IgD-negative memory B cell (primary cell): ENCODE measurements at regions not wholly inside any gene's neighbourhood (a gene's known extent, or its start where the extent isn't known, plus 50 kb on each side); places are given as distances from the start of the nearest gene placed in this dataset.
A peak's percentile ranks its signal among the peaks of the same experiment; 100 is the strongest.

Experiments
- H3K27ac Mint-ChIP-seq, 3 donors: one replicate each; pipeline ENCODE4 v1.8.0; 2020 to 2022; ENCODE audit warnings: mild to moderate bottlenecking in 3 of 3, mixed read lengths in 3 of 3, moderate library complexity in 1 of 3
- H3K27me3 Mint-ChIP-seq: one replicate; pipeline ENCODE4 v1.8.0; 2021; ENCODE audit warnings: mixed read lengths
- H3K36me3 Mint-ChIP-seq: one replicate; pipeline ENCODE4 v1.8.0; 2020; ENCODE audit warnings: mild to moderate bottlenecking, mixed read lengths
- H3K4me1 Mint-ChIP-seq, 3 donors: one replicate each; pipeline ENCODE4 v1.8.0; 2020 to 2022; ENCODE audit warnings: mixed read lengths in 3 of 3, mild to moderate bottlenecking in 1 of 3
- H3K4me3 Mint-ChIP-seq, 4 donors: one replicate each; pipeline ENCODE4 v1.8.0; 2020 to 2022; ENCODE audit warnings: mild to moderate bottlenecking in 4 of 4, mixed read lengths in 4 of 4, moderate library complexity in 3 of 4
- H3K9me3 Mint-ChIP-seq, 3 donors: one replicate each; pipeline ENCODE4 v1.8.0; 2020 to 2021; ENCODE audit warnings: mixed read lengths in 3 of 3, mild to moderate bottlenecking in 1 of 3

GRCh38 chr17:79301469-79301868 lies 226.8 kb downstream of the ENGASE start:
- peaks cover 30% of the 10 kb centered on the region for H3K27me3 Mint-ChIP-seq
- H3K4me3 Mint-ChIP-seq, result no peak overlapping the region
- peaks cover 0 to 1% (median 0%) of the 10 kb centered on the region in 3 donors for H3K9me3 Mint-ChIP-seq
- peaks cover 13 to 20% (median 13%) of the 10 kb centered on the region in 3 donors for H3K4me1 Mint-ChIP-seq
- H3K27ac Mint-ChIP-seq, result no peak overlapping the region
- peaks cover 2% of the 10 kb centered on the region for H3K36me3 Mint-ChIP-seq

DNA sequence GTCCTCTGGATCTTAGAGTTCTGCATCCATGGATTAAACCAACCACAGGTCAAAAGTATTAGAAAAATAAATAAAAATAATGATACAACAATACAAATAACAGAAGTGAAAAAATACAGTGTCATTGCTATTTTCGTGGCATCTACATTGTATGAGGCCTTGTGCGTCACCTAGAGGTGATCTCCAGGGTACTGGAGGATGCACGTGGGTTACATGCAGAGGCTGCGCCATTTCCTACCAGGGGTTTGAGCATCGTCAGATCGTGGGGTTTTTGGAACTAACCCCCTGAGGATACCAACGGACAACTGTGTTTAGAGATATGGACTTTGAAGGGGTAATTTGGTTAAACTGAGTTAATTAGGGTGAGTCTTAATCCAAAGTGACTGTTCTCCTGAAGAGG lies 224.7 kb downstream of the ENGASE start:
- peaks cover 24% of the 10 kb centered on the region for H3K27me3 Mint-ChIP-seq
- peaks cover 0 to 1% (median 0%) of the 10 kb centered on the region in 3 donors for H3K9me3 Mint-ChIP-seq
- H3K27ac Mint-ChIP-seq, result no peak overlapping the region
- peaks cover 6 to 9% (median 7%) of the 10 kb centered on the region in 3 donors for H3K4me1 Mint-ChIP-seq
- H3K36me3 Mint-ChIP-seq, result peaks cover 2% of the 10 kb centered on the region
- H3K4me3 Mint-ChIP-seq, result peak overlapping the region in 1 of 4 donors; percentile 69

- H3K36me3 Mint-ChIP-seq, result peaks cover 2% of the 10 kb centered on the region
- H3K27me3 Mint-ChIP-seq, result peaks cover 29% of the 10 kb centered on the region
- no peak overlapping the region for H3K27ac Mint-ChIP-seq
- peaks cover 3 to 7% (median 5%) of the 10 kb centered on the region in 3 donors for H3K4me1 Mint-ChIP-seq
- H3K9me3 Mint-ChIP-seq, result peaks cover 0 to 1% (median 0%) of the 10 kb centered on the region in 3 donors
- H3K4me3 Mint-ChIP-seq, result no peak overlapping the region
These were observed 224.2 kb downstream of the ENGASE start for GRCh38 chr17:79298799-79299198.

DNA sequence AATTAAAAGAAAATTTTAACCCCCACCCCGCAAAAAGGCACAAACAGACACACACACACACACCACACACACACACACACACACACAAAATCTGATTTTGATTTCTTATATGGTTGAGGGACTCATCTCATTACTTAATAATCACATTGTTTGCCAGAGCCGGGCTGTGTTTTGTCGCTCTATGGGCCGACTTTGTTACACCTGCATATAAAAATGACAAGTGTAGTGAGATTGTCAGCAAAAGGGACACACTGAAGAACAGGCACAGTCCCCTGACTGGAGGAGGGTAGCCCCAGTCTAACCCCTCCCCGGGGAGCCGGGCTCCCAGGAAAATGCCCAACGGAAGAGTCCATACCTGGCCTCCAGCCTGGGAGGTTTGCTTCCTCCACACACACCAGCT lies 221.6 kb downstream of the ENGASE start:
- no peak overlapping the region for H3K4me3 Mint-ChIP-seq
- peaks cover 2% of the 10 kb centered on the region for H3K36me3 Mint-ChIP-seq
- peaks cover 0 to 2% (median 0%) of the 10 kb centered on the region in 3 donors for H3K4me1 Mint-ChIP-seq
- peaks cover 37% of the 10 kb centered on the region for H3K27me3 Mint-ChIP-seq
- peaks cover 0 to 1% (median 0%) of the 10 kb centered on the region in 3 donors for H3K9me3 Mint-ChIP-seq
- H3K27ac Mint-ChIP-seq, result no peak overlapping the region

DNA sequence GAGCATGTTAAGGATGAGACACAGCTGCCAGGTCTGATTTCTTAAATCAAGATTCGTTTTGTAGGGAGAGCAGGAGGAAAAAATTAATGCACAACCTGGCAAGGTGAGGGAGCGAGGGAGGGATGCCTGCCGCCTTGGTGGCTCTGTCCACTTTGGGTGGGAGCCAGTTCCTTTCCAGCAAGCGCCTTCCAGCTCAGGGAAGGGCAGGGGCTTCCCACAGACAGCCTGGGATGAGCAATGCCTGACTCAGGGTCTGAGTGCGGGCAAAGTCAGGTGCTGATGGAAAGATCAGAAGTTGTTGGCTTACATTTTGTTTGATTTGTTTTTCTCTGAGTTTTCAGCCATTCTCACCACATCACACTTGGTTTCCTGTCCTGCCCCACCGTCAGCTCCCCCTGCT lies 220.7 kb downstream of the ENGASE start:
- Mint-ChIP-seq H3K27ac (no peak overlapping the region), H3K4me1 (peaks cover 0 to 2% (median 0%) of the 10 kb centered on the region in 3 donors), H3K27me3 (peaks cover 38% of the 10 kb centered on the region), H3K9me3 (peaks cover 0 to 1% (median 0%) of the 10 kb centered on the region in 3 donors), H3K4me3 (no peak overlapping the region), H3K36me3 (peaks cover 2% of the 10 kb centered on the region)

DNA sequence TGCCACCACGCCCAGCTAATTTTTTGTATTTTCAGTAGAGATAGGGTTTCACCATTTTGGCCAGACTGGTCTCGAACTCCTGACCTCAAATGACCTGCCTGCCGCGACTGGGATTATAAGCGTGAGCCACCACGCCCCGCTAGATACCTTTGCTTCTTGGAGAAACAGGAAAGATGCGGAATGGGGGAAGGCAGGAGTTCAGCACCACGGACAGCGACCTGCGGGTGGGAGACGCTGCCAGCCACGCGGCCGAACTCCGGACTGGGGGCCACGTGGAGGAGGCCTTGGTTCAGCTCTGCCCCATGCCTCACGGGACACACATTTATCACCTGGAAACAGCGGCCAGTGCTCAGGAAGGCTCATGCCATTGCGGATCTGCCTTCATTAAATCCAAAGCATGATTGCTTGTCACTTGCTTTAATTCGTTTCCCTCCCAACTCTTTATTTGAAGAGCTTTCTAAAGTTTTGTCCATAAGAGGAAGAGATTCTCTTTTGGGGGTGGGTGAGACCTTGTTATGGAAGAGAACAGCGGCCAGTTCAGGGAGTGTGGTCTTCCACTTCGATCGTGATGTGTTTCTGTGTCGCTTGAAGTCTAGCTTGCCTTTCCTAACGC lies 219.9 kb downstream of the ENGASE start:
- Mint-ChIP-seq H3K9me3 (peaks cover 0 to 1% (median 0%) of the 10 kb centered on the region in 3 donors), H3K36me3 (no peaks in the 10 kb centered on the region), H3K27ac (peak overlapping the region in 1 of 3 donors; percentile 63), H3K4me1 (peaks cover 0 to 2% (median 0%) of the 10 kb centered on the region in 3 donors), H3K4me3 (no peak overlapping the region), H3K27me3 (peaks cover 37% of the 10 kb centered on the region)

DNA sequence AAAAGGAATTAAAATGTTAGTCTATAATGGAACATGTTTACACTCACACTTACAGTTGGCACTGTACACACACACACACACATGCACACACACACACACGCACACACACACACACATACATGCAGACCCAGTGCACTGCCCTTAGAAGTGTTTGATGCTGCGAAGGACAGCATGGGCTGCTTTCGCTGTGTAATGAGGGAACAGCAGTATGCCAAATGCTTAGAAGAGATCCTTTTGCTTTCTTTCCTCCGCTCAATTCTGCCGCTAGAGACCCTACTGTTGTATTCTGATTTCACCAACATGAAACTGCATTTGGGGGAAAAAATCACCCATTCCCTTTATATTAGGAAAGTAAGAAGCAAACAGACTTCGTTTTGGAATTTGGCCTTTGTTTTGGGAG lies 217.9 kb downstream of the ENGASE start:
- Mint-ChIP-seq H3K9me3 (peaks cover 0 to 1% (median 0%) of the 10 kb centered on the region in 3 donors), H3K27me3 (peaks cover 37% of the 10 kb centered on the region), H3K36me3 (no peaks in the 10 kb centered on the region), H3K4me3 (no peak overlapping the region), H3K4me1 (peaks cover 0 to 1% (median 0%) of the 10 kb centered on the region in 3 donors), H3K27ac (no peak overlapping the region)

DNA sequence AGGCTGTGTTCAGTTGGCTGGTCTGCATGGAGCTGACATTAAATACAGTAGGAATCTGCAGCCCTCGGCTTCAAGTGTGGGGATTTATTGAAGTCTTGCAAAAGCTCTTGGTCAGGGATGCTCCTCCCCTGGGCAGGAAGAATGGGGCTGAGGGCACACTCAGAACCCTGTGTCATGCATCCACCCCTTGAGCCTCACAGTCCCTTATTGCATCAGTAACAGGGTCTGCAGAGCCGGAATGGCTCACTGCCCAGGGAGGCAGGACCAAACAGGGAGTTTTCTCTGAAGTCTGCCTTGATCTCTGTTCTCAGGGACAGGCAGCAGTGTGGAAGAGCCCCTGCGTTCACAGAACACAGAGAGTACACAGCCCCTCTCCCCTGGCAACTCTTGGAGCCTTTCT lies 216.8 kb downstream of the ENGASE start:
- peaks cover 43% of the 10 kb centered on the region for H3K27me3 Mint-ChIP-seq
- no peak overlapping the region for H3K4me3 Mint-ChIP-seq
- H3K4me1 Mint-ChIP-seq, result peaks cover 0 to 1% (median 0%) of the 10 kb centered on the region in 3 donors
- H3K9me3 Mint-ChIP-seq, result no peaks in the 10 kb centered on the region
- H3K36me3 Mint-ChIP-seq, result no peaks in the 10 kb centered on the region
- no peak overlapping the region for H3K27ac Mint-ChIP-seq

GRCh38 chr17:79290726-79291125 lies 216.1 kb downstream of the ENGASE start:
- Mint-ChIP-seq H3K27me3 (peaks cover 47% of the 10 kb centered on the region), H3K9me3 (no peaks in the 10 kb centered on the region), H3K27ac (no peak overlapping the region), H3K4me1 (peaks cover 0 to 1% (median 0%) of the 10 kb centered on the region in 3 donors), H3K36me3 (no peaks in the 10 kb centered on the region), H3K4me3 (no peak overlapping the region)

GRCh38 chr17:79288950-79289349 lies 214.3 kb downstream of the ENGASE start:
- Mint-ChIP-seq H3K4me1 (peaks cover 0 to 2% (median 1%) of the 10 kb centered on the region in 3 donors), H3K9me3 (no peaks in the 10 kb centered on the region), H3K27ac (no peak overlapping the region), H3K27me3 (peaks cover 34% of the 10 kb centered on the region), H3K4me3 (no peak overlapping the region), H3K36me3 (no peaks in the 10 kb centered on the region)

DNA sequence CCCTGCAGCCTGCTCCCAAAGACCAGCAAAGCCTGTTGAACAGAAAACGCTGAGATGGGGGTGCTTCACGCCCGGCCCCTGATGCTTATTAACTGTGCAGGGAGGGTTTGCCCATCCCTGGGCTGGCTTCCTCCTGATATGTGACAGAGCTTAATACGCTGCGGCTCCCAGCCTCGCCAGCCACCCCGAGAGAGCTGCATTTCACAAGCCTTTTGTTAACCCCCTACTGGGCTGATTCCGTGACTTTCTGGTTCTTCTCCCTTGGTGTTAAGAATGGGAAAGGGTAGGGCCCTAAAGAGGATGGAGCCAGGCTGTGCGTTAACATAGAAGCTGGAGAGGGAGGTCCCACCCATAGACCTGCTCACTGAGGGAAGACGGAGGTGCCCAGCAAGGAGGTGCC lies 211.8 kb downstream of the ENGASE start:
- Mint-ChIP-seq H3K27me3 (peaks cover 24% of the 10 kb centered on the region), H3K36me3 (no peaks in the 10 kb centered on the region), H3K27ac (no peak overlapping the region), H3K4me1 (peaks cover 0 to 2% (median 1%) of the 10 kb centered on the region in 3 donors), H3K4me3 (peak overlapping the region in 1 of 4 donors; percentile 74), H3K9me3 (no peaks in the 10 kb centered on the region)

GRCh38 chr17:79285973-79286372 lies 211.3 kb downstream of the ENGASE start:
- H3K36me3 Mint-ChIP-seq, result no peaks in the 10 kb centered on the region
- peaks cover 20% of the 10 kb centered on the region for H3K27me3 Mint-ChIP-seq
- H3K4me1 Mint-ChIP-seq, result peaks cover 0 to 2% (median 1%) of the 10 kb centered on the region in 3 donors
- peak overlapping the region in 1 of 4 donors; percentile 74 for H3K4me3 Mint-ChIP-seq
- no peak overlapping the region for H3K27ac Mint-ChIP-seq
- H3K9me3 Mint-ChIP-seq, result no peaks in the 10 kb centered on the region

- H3K4me1 Mint-ChIP-seq, result peaks cover 0 to 2% (median 0%) of the 10 kb centered on the region in 3 donors
- peaks cover 10% of the 10 kb centered on the region for H3K27me3 Mint-ChIP-seq
- no peaks in the 10 kb centered on the region for H3K36me3 Mint-ChIP-seq
- no peaks in the 10 kb centered on the region for H3K9me3 Mint-ChIP-seq
- H3K4me3 Mint-ChIP-seq, result no peak overlapping the region
- H3K27ac Mint-ChIP-seq, result no peak overlapping the region
These were observed 207.7 kb downstream of the ENGASE start for GRCh38 chr17:79282294-79282693.

DNA sequence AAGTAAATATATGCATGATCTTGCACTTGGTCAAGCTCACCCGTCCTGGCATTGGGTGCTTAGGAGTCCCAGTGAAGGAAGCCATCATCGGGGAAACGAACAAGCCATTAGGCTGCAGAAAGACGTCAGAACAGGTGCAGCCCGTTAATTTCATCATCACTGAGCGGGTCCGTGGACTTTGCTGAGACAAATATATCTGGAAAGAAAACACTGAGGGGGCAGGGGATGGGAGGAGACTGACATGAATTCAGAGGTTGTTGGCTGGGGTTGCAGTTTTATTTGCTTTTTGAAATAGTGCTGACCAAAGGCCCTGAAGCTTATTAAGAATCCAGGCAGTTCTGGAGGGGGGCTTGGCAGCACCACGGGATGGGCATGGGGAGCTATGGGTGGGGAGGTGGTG lies 207.2 kb downstream of the ENGASE start:
- H3K4me3 Mint-ChIP-seq, result no peak overlapping the region
- H3K27me3 Mint-ChIP-seq, result peaks cover 8% of the 10 kb centered on the region
- H3K27ac Mint-ChIP-seq, result no peak overlapping the region
- no peaks in the 10 kb centered on the region for H3K36me3 Mint-ChIP-seq
- H3K4me1 Mint-ChIP-seq, result peaks cover 0 to 2% (median 0%) of the 10 kb centered on the region in 3 donors
- H3K9me3 Mint-ChIP-seq, result no peaks in the 10 kb centered on the region

- Mint-ChIP-seq H3K9me3 (no peaks in the 10 kb centered on the region), H3K27me3 (peaks cover under 1% of the 10 kb centered on the region), H3K4me3 (no peak overlapping the region), H3K27ac (no peak overlapping the region), H3K36me3 (no peaks in the 10 kb centered on the region), H3K4me1 (peaks cover 0 to 2% (median 0%) of the 10 kb centered on the region in 3 donors)
These were observed 206.4 kb downstream of the ENGASE start for GRCh38 chr17:79280866-79281572.
